ENCODE measurements at regions not wholly inside any gene's neighbourhood (a gene's known extent, or its start where the extent isn't known, plus 50 kb on each side); places are given as distances from the start of the nearest gene placed in this dataset.
A peak's percentile ranks its signal among the peaks of the same experiment; 100 is the strongest.
"Not testable (repeated sequence)": the region's sequence is repeated elsewhere in the genome, so short reads cannot be mapped to it uniquely, and the experiment has no call there.

- H3K9me2 ChIP-seq (ENCODE audit: insufficient read depth, low read length): no peaks in the 10 kb centered on the region
- no peak overlapping the region for H2AFZ ChIP-seq (ENCODE audit: low read length)
- no peaks in the 10 kb centered on the region for H3K4me1 ChIP-seq (ENCODE audit: insufficient read depth, low read length, poor library complexity, severe bottlenecking)
- intact Hi-C loops (cut with micrococcal nuclease; ENCODE audit: unreplicated experiment): no loop called here
- no peaks in the 10 kb centered on the region for H4K20me1 ChIP-seq (ENCODE audit: insufficient read depth, low read length)
- DNase-seq (ENCODE audit: low spot score): peak; percentile 22
- H3K4me2 ChIP-seq (ENCODE audit: low read length): no peak overlapping the region
- H3K4me3 ChIP-seq (ENCODE audit: low read depth, low read length, poor library complexity, severe bottlenecking): no peak overlapping the region
- BruUV-seq (replicated peaks): no TSS peak
- H3K79me2 ChIP-seq (ENCODE audit: insufficient read depth, low read depth, low read length): no peaks in the 10 kb centered on the region
- H3K27ac ChIP-seq (ENCODE audit: low read depth, low read length, poor library complexity, severe bottlenecking): no peak overlapping the region
- TF ChIP-seq CTCF (conservative IDR thresholded peaks at IDR 0.05; ENCODE audit: low read length) (peak; percentile 76), EZH2phosphoT487 (IDR thresholded peaks at IDR 0.05; ENCODE audit: borderline replicate concordance, low read depth, low read length) (no peak)
- no peaks in the 10 kb centered on the region for H3K9me3 ChIP-seq (ENCODE audit: low read length)
- CTCF ChIA-PET (ENCODE audit: unreplicated experiment): interaction anchor here (0.6 kb wide), 1 partner anchor 77 kb away, joined by 3 read pairs; no protein-coding TSS in a partner anchor
- POLR2A ChIA-PET: interaction anchor here (0.6 kb wide), 1 partner anchor 84 kb away, joined by 3 read pairs; no protein-coding TSS in a partner anchor
- H3K36me3 ChIP-seq (ENCODE audit: insufficient read depth, low read length): no peaks in the 10 kb centered on the region
Observed at GRCh38 chr2:238720232-238720672, 127.6 kb upstream of the TWIST2 start.

GRCh38 chr2:238722181-238722580, 125.7 kb upstream of the TWIST2 start:
- ChIA-PET CTCF (ENCODE audit: unreplicated experiment) (no interaction called here), POLR2A (no interaction called here)
- no peak overlapping the region for H3K4me3 ChIP-seq (ENCODE audit: low read depth, low read length, poor library complexity, severe bottlenecking)
- intact Hi-C loops (cut with micrococcal nuclease; ENCODE audit: unreplicated experiment): no loop called here
- H3K4me1 ChIP-seq (ENCODE audit: insufficient read depth, low read length, poor library complexity, severe bottlenecking): no peaks in the 10 kb centered on the region
- no peak overlapping the region for H2AFZ ChIP-seq (ENCODE audit: low read length)
- no peaks in the 10 kb centered on the region for H3K9me2 ChIP-seq (ENCODE audit: insufficient read depth, low read length)
- H3K36me3 ChIP-seq (ENCODE audit: insufficient read depth, low read length): no peaks in the 10 kb centered on the region
- no peaks in the 10 kb centered on the region for H3K9me3 ChIP-seq (ENCODE audit: low read length)
- no TSS peak for BruUV-seq (replicated peaks)
- no peaks in the 10 kb centered on the region for H3K79me2 ChIP-seq (ENCODE audit: insufficient read depth, low read depth, low read length)
- no peak for DNase-seq (ENCODE audit: low spot score)
- TF ChIP-seq CTCF (conservative IDR thresholded peaks at IDR 0.05; ENCODE audit: low read length) (no peak), EZH2phosphoT487 (IDR thresholded peaks at IDR 0.05; ENCODE audit: borderline replicate concordance, low read depth, low read length) (no peak)
- no peak overlapping the region for H3K4me2 ChIP-seq (ENCODE audit: low read length)
- H4K20me1 ChIP-seq (ENCODE audit: insufficient read depth, low read length): no peaks in the 10 kb centered on the region
- H3K27ac ChIP-seq (ENCODE audit: low read depth, low read length, poor library complexity, severe bottlenecking): no peak overlapping the region

GRCh38 chr2:238722883-238723282, 125.0 kb upstream of the TWIST2 start:
- DNase-seq (ENCODE audit: low spot score): no peak
- intact Hi-C loops (cut with micrococcal nuclease; ENCODE audit: unreplicated experiment): no loop called here
- TF ChIP-seq EZH2phosphoT487 (IDR thresholded peaks at IDR 0.05; ENCODE audit: borderline replicate concordance, low read depth, low read length) (no peak), CTCF (conservative IDR thresholded peaks at IDR 0.05; ENCODE audit: low read length) (no peak)
- no peaks in the 10 kb centered on the region for H3K9me2 ChIP-seq (ENCODE audit: insufficient read depth, low read length)
- no peaks in the 10 kb centered on the region for H3K4me1 ChIP-seq (ENCODE audit: insufficient read depth, low read length, poor library complexity, severe bottlenecking)
- no TSS peak for BruUV-seq (replicated peaks)
- H4K20me1 ChIP-seq (ENCODE audit: insufficient read depth, low read length): no peaks in the 10 kb centered on the region
- no peak overlapping the region for H3K27ac ChIP-seq (ENCODE audit: low read depth, low read length, poor library complexity, severe bottlenecking)
- ChIA-PET CTCF (ENCODE audit: unreplicated experiment) (no interaction called here), POLR2A (no interaction called here)
- no peaks in the 10 kb centered on the region for H3K36me3 ChIP-seq (ENCODE audit: insufficient read depth, low read length)
- no peak overlapping the region for H2AFZ ChIP-seq (ENCODE audit: low read length)
- H3K79me2 ChIP-seq (ENCODE audit: insufficient read depth, low read depth, low read length): no peaks in the 10 kb centered on the region
- H3K9me3 ChIP-seq (ENCODE audit: low read length): no peaks in the 10 kb centered on the region
- H3K4me2 ChIP-seq (ENCODE audit: low read length): no peak overlapping the region
- no peak overlapping the region for H3K4me3 ChIP-seq (ENCODE audit: low read depth, low read length, poor library complexity, severe bottlenecking)

GRCh38 chr2:238723740-238724320, 124.1 kb upstream of the TWIST2 start:
- H3K79me2 ChIP-seq (ENCODE audit: insufficient read depth, low read depth, low read length); BruUV-seq (replicated peaks); H3K9me2 ChIP-seq (ENCODE audit: insufficient read depth, low read length); H3K27ac ChIP-seq (ENCODE audit: low read depth, low read length, poor library complexity, severe bottlenecking); H3K36me3 ChIP-seq (ENCODE audit: insufficient read depth, low read length); H3K4me1 ChIP-seq (ENCODE audit: insufficient read depth, low read length, poor library complexity, severe bottlenecking); POLR2A ChIA-PET; intact Hi-C loops (cut with micrococcal nuclease; ENCODE audit: unreplicated experiment); H4K20me1 ChIP-seq (ENCODE audit: insufficient read depth, low read length); H2AFZ ChIP-seq (ENCODE audit: low read length); DNase-seq (ENCODE audit: low spot score); H3K4me2 ChIP-seq (ENCODE audit: low read length); H3K4me3 ChIP-seq (ENCODE audit: low read depth, low read length, poor library complexity, severe bottlenecking); H3K9me3 ChIP-seq (ENCODE audit: low read length); CTCF ChIA-PET (ENCODE audit: unreplicated experiment): not testable (repeated sequence)

All from OCI-LY7 (cell line).